ENCODE measurements at regions not wholly inside any gene's neighbourhood (a gene's known extent, or its start where the extent isn't known, plus 50 kb on each side); places are given as distances from the start of the nearest gene placed in this dataset.
A peak's percentile ranks its signal among the peaks of the same experiment; 100 is the strongest.

GRCh38 chr5:56421246-56422075 is 188.3 kb upstream of the ANKRD55 start:
- no peak for DNase-seq (ENCODE audit: low spot score)

DNA sequence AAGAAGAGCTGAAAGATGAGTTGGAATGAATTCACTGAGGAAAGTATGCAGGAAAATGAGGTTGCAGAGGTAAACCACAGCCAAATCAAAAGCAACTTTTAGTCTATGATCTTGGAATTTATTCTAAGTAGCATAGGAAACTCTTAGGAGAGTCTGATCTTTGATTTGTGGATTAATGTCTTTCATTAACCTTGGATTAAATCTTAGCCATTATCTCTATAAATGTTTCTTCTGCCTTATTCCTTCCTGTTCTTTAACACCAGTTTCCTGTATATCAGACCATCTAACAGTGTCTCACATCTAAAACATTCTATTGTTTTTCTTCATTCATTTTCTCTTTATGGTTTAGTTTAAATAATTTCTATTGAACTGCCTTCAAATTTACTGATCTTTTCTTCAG is 187.2 kb upstream of the ANKRD55 start:
- no peak for DNase-seq (ENCODE audit: low spot score)
- TF ChIP-seq, protein P1, sequence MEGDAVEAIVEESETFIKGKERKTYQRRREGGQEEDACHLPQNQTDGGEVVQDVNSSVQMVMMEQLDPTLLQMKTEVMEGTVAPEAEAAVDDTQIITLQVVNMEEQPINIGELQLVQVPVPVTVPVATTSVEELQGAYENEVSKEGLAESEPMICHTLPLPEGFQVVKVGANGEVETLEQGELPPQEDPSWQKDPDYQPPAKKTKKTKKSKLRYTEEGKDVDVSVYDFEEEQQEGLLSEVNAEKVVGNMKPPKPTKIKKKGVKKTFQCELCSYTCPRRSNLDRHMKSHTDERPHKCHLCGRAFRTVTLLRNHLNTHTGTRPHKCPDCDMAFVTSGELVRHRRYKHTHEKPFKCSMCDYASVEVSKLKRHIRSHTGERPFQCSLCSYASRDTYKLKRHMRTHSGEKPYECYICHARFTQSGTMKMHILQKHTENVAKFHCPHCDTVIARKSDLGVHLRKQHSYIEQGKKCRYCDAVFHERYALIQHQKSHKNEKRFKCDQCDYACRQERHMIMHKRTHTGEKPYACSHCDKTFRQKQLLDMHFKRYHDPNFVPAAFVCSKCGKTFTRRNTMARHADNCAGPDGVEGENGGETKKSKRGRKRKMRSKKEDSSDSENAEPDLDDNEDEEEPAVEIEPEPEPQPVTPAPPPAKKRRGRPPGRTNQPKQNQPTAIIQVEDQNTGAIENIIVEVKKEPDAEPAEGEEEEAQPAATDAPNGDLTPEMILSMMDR (IDR thresholded peaks at IDR 0.05; ENCODE audit: extremely low read depth, insufficient read depth, missing control alignments): no peak
- in situ Hi-C loops (cut with MboI; ENCODE audit: low pct_unique_long_range_greater_than_20kb, low sequenced_read_pairs, unreplicated experiment): no loop called here

More at GRCh38 chr5:56421246-56422075, 188.3 kb upstream of the ANKRD55 start:
- TF ChIP-seq, protein P1 (IDR thresholded peaks at IDR 0.05; ENCODE audit: extremely low read depth, insufficient read depth, missing control alignments): no peak
- in situ Hi-C loops (cut with MboI; ENCODE audit: low pct_unique_long_range_greater_than_20kb, low sequenced_read_pairs, unreplicated experiment): no loop called here

GRCh38 chr5:56419667-56420066 is 186.5 kb upstream of the ANKRD55 start:
- in situ Hi-C loops (cut with MboI; ENCODE audit: low pct_unique_long_range_greater_than_20kb, low sequenced_read_pairs, unreplicated experiment): no loop called here
- TF ChIP-seq, protein P1 (IDR thresholded peaks at IDR 0.05; ENCODE audit: extremely low read depth, insufficient read depth, missing control alignments): no peak
- no peak for DNase-seq (ENCODE audit: low spot score)

- peak; percentile 43 for DNase-seq (ENCODE audit: low spot score)
- in situ Hi-C loops (cut with MboI; ENCODE audit: low pct_unique_long_range_greater_than_20kb, low sequenced_read_pairs, unreplicated experiment): no loop called here
- TF ChIP-seq, protein P1 (IDR thresholded peaks at IDR 0.05; ENCODE audit: extremely low read depth, insufficient read depth, missing control alignments): no peak
Observed at GRCh38 chr5:56415356-56415765, 182.2 kb upstream of the ANKRD55 start.

GRCh38 chr5:56414066-56414465 is 180.9 kb upstream of the ANKRD55 start:
- TF ChIP-seq, protein P1 (IDR thresholded peaks at IDR 0.05; ENCODE audit: extremely low read depth, insufficient read depth, missing control alignments): no peak
- no peak for DNase-seq (ENCODE audit: low spot score)
- in situ Hi-C loops (cut with MboI; ENCODE audit: low pct_unique_long_range_greater_than_20kb, low sequenced_read_pairs, unreplicated experiment): no loop called here

DNA sequence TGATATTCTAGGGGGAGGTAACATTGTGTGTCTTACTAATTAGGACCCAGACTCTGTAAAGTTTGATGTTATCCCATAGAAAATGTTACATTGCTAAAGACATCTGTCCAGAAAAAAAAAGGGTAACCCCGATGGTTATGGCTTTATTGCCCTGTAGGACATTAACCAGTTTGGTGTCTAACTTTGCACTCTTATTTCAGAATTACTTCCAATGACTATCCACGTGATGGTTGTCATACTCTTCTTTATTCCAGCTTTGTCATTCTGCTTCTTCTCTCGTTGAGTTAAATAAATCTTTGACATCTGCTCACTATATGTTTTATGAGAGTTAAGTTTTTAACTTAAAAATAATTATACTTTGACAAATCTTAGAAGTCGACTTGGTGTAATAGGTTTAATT is 180.4 kb upstream of the ANKRD55 start:
- TF ChIP-seq, protein P1 (IDR thresholded peaks at IDR 0.05; ENCODE audit: extremely low read depth, insufficient read depth, missing control alignments): no peak
- in situ Hi-C loops (cut with MboI; ENCODE audit: low pct_unique_long_range_greater_than_20kb, low sequenced_read_pairs, unreplicated experiment): no loop called here
- DNase-seq (ENCODE audit: low spot score): no peak

Measured in GM13977 (cell line).